GM18508 (cell line): ENCODE measurements at regions not wholly inside any gene's neighbourhood (a gene's known extent, or its start where the extent isn't known, plus 50 kb on each side); places are given as distances from the start of the nearest gene placed in this dataset.
A peak's percentile ranks its signal among the peaks of the same experiment; 100 is the strongest.

ENCODE experiments used
- ATAC-seq: cut with Tn5 transposase; IDR thresholded peaks from one replicate; pipeline ENCODE4 v1.9.1; 2021; ENCODE audit warnings: moderate number of reproducible peaks; ENCODE audit not compliant: insufficient read depth, unreplicated experiment

GRCh38 chr13:99122171-99122570 lies 78.5 kb upstream of the UBAC2 start:
- no peak for ATAC-seq

- no peak for ATAC-seq
These were observed 77.3 kb upstream of the UBAC2 start for GRCh38 chr13:99123101-99124045.

DNA sequence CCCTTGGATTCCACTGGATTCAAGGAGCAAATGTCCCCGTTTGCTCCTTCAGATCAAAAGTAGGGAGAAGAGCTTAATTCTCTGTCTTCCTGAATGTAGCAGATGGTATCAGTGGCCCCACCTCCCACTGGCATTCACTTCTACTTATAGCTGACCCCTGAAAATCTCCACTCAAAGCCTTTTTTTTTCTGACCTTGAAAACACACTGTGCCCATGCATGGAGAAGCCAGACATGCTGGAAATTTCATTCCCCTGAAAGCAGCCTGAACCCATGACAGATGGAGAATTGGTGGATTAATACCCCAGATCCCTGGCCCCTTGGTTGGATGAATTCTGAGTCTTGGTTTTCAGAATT lies 76.6 kb upstream of the UBAC2 start:
- no peak for ATAC-seq

DNA sequence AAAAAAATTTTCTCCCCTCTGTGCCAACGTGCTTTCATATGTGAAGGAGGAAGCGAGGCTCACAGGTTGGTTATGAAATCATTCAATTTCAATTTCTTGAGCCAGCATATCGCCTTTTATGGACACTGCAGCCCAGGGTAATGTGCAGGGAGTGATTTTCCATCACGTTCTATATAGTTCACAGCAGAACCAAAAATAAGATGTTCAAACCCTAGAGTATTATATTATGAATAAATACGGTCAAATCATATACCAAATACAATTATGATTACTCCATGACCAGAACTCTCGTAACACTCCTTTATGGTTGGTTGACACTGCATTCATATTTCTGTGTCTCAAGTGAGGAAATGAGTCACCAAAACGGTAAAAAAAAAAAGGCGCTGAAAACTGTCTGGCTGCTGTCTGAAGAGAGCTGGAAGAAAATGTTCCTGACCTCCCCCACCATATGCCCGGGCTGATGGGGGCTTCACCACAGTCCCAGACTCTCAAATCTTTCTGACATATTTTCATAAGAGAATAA lies 75.8 kb upstream of the UBAC2 start:
- ATAC-seq = peak; percentile 71

- no peak for ATAC-seq
These were observed 75.2 kb upstream of the UBAC2 start for GRCh38 chr13:99125326-99125915.

- ATAC-seq = no peak
These were observed 73.8 kb upstream of the UBAC2 start for GRCh38 chr13:99126821-99127220.

- no peak for ATAC-seq
These were observed 71.6 kb upstream of the UBAC2 start for GRCh38 chr13:99129050-99129449.

- no peak for ATAC-seq
These were observed 70.7 kb upstream of the UBAC2 start for GRCh38 chr13:99129951-99130350.

GRCh38 chr13:99131410-99131809 lies 69.2 kb upstream of the UBAC2 start:
- no peak for ATAC-seq

DNA sequence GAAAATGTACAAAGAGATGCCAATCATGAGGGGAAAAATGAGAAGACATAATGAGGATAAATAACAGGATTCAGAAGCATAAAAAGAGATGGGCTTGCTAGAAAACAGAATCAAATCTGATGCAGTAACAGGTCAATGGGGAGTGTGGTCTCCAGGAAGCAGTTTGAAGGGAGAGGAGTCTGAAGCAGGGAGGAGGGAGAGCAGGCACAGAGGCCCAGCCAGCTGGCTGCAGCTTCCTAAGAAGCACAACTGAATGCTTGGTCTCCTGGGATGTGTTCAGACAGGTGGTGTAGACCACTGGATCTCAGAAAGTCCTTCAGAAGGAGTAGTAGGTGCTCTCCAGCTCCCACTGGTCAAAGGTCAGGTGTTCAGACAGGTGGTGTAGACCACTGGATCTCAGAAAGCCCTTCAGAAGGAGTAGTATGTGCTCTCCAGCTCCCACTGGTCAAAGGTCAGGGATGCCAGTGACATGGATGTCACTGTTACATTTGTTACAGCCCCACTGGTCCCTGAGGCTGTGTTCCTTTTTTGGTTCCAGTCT lies 68.3 kb upstream of the UBAC2 start:
- no peak for ATAC-seq

DNA sequence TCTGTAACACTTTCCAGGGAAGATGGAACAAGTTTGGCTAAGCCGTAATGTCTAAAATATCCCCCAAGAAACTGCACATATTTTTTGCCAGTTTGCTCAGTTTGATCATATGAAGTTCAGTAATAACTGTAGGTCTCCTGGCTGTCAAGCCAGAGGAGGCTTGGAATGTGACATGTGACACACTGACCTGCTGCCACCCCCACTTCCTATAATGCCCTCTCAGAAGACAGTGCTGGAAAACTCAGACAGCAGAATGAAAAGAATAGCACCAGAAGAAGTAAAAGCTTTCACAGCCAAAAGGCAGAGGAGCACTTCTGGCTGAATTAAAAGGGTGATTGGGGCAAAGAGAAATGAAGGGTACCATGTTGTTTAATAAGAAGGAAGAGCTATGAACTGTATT lies 67.4 kb upstream of the UBAC2 start:
- ATAC-seq = no peak

DNA sequence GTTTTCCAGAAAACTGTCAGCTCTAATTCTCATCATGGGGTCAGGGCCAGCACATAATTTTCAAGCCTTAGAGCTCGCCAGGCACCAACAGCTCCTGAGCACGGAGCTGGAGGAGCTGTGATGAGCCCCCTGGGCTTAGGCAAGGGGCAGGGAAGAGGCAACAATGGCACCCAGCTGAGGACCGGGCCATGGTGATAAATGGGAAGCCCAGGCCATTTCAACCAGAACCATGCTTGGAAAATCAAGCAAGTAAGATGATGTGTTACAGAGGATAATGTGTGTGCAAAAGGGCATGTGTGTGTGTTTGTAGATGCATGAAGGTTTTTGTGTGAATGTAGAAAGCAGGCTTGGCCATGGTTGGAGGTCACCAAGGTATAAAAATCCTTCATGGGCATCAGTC lies 66.8 kb upstream of the UBAC2 start:
- ATAC-seq = no peak

- ATAC-seq = no peak
These were observed 65.1 kb upstream of the UBAC2 start for GRCh38 chr13:99135591-99135990.

GRCh38 chr13:99136427-99136954 lies 64.2 kb upstream of the UBAC2 start:
- ATAC-seq = no peak

GRCh38 chr13:99140831-99141230 lies 59.8 kb upstream of the UBAC2 start:
- no peak for ATAC-seq

DNA sequence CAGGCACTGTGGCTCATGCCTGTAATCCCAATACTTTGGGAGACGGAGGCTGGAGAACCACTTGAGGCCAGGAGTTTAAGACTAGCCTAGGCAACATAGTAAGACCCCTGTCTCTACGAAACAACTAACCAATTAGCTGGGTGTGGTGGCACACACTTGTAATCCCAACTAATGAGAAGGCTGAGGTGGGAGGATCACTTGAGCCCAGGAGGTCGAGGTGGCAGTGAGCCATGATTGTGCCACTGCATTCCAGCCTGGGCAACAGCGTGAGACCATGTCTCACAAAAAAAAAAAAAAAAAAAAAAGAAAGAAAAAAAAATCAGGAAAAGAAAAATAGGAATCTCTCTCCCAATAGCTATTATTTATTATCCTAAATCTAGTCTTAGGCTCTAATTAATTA lies 56.8 kb upstream of the UBAC2 start:
- no peak for ATAC-seq

DNA sequence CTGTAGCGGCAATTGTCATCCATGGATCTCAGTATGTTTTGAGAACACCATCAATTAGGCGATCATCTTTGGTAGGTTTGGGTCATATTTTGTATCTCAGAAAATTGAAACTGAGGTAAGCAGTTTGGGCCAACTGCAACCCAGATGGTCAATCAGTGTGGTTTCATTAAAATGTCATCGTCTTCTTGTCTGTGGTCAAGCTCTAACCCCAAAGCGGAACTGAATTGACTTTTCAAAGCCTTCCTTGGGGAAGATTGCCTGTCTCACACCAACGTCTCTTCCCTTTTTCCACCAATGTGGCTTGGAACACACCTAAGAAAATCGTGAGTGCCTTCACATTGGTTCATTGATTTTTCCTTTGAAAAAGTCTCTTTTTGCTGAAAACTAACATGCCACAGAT lies 56.3 kb upstream of the UBAC2 start:
- ATAC-seq = peak; percentile 71

- no peak for ATAC-seq
These were observed 55.2 kb upstream of the UBAC2 start for GRCh38 chr13:99145461-99145860.

GRCh38 chr13:99150575-99151361 lies 49.9 kb upstream of the UBAC2 start:
- no peak for ATAC-seq
